Neural cell (in vitro differentiated cells): ENCODE measurements at regions not wholly inside any gene's neighbourhood (a gene's known extent, or its start where the extent isn't known, plus 50 kb on each side); places are given as distances from the start of the nearest gene placed in this dataset.

Experiments used
- H2AFZ ChIP-seq: fragments of 200-600, 300-800 bp; sonication (generic), shearing (Covaris generic); 2 replicates; pipeline ENCODE4 v1.6.0; 2014; ENCODE audit warnings: low read depth, mild to moderate bottlenecking, antibody characterized with exemption, low read length, moderate library complexity
- H3F3A ChIP-seq: fragments of 200-600 bp; shearing (Covaris generic); 2 replicates; pipeline ENCODE4 v1.6.1; 2016; ENCODE audit warnings: mild to moderate bottlenecking, moderate library complexity, mixed read lengths, antibody characterized with exemption, low read length; ENCODE audit not compliant: insufficient read depth, poor library complexity, severe bottlenecking
- H3K27ac ChIP-seq: fragments of 200-600, 300-800 bp; sonication (generic), shearing (Covaris generic); 2 replicates; pipeline ENCODE4 v1.5.1; 2014; ENCODE audit warnings: mild to moderate bottlenecking, low read length, moderate library complexity
- H3K27me3 ChIP-seq: fragments of 300-800, 200-600 bp; sonication (generic), shearing (Covaris generic); 2 replicates; pipeline ENCODE4 v1.6.0; 2014; ENCODE audit warnings: mild to moderate bottlenecking, low read depth, low read length, moderate library complexity; ENCODE audit not compliant: insufficient read depth
- H3K36me3 ChIP-seq: fragments of 300-800, 200-600 bp; sonication (generic), shearing (Covaris generic); 2 replicates; pipeline ENCODE4 v1.5.1; 2014; ENCODE audit warnings: mild to moderate bottlenecking, antibody characterized with exemption, low read length, moderate library complexity; ENCODE audit not compliant: insufficient read depth
- H3K4me2 ChIP-seq: fragments of 300-800, 200-600 bp; sonication (generic), shearing (Covaris generic); 2 replicates; pipeline ENCODE4 v1.6.0; 2014; ENCODE audit warnings: mild to moderate bottlenecking, low read length
- H3K4me3 ChIP-seq: fragments of 300-800, 200-600 bp; sonication (generic), shearing (Covaris generic); 2 replicates; pipeline ENCODE4 v1.5.1; 2014; ENCODE audit warnings: mild to moderate bottlenecking, low read length, moderate library complexity
- H3K79me2 ChIP-seq: fragments of 200-600 bp; shearing (Covaris generic); replicated peaks from 2 replicates; pipeline ENCODE4 v1.6.0; 2014; ENCODE audit warnings: mild to moderate bottlenecking, low read length, moderate library complexity; ENCODE audit not compliant: insufficient read depth
- H3K9ac ChIP-seq: fragments of 300-800, 200-600 bp; sonication (generic), shearing (Covaris generic); 2 replicates; pipeline ENCODE4 v1.6.1; 2016; ENCODE audit warnings: mild to moderate bottlenecking, low read length, mixed read lengths
- H3K9me2 ChIP-seq: fragments of 200-600 bp; shearing (Covaris generic); 2 replicates; pipeline ENCODE4 v1.6.1; 2016; ENCODE audit warnings: mild to moderate bottlenecking, low read length, mixed read lengths; ENCODE audit not compliant: insufficient read depth
- H3K9me3 ChIP-seq: fragments of 200-600, 300-800 bp; sonication (generic), shearing (Covaris generic); 2 replicates; pipeline ENCODE4 v1.6.1; 2016; ENCODE audit warnings: mild to moderate bottlenecking, mixed run types, low read length, moderate library complexity, mixed read lengths
- H4K20me1 ChIP-seq: fragments of 200-600 bp; shearing (Covaris generic); 2 replicates; pipeline ENCODE4 v1.6.1; 2016; ENCODE audit warnings: mild to moderate bottlenecking, mixed run types; ENCODE audit not compliant: insufficient read depth
- CTCF ChIP-seq: fragments of 450-650 bp; IDR thresholded peaks from 2 replicates; pipeline ENCODE4 v1.5.1; 2014; ENCODE audit warnings: antibody characterized with exemption, mild to moderate bottlenecking, moderate library complexity; ENCODE audit not compliant: poor library complexity, severe bottlenecking
- EP300 ChIP-seq: fragments of 450-650 bp; conservative IDR thresholded peaks from 2 replicates; pipeline ENCODE4 v1.6.1; 2014; ENCODE audit warnings: antibody characterized with exemption, mild to moderate bottlenecking, moderate library complexity; ENCODE audit not compliant: poor library complexity, severe bottlenecking
- EZH2 ChIP-seq: fragments of 200-600, 300-800 bp; shearing (Covaris generic), sonication (generic); IDR thresholded peaks from 2 replicates; pipeline ENCODE4 v1.6.1; 2014; ENCODE audit warnings: antibody characterized with exemption, low read length, borderline replicate concordance, mild to moderate bottlenecking; ENCODE audit not compliant: insufficient read depth, poor library complexity, severe bottlenecking
- MXI1 ChIP-seq: fragments of 450-650 bp; conservative IDR thresholded peaks from 2 replicates; pipeline ENCODE4 v1.6.1; 2014; ENCODE audit warnings: antibody characterized with exemption, mild to moderate bottlenecking; ENCODE audit not compliant: poor library complexity, severe bottlenecking
- POLR2AphosphoS5 ChIP-seq: IDR thresholded peaks from 2 replicates; pipeline ENCODE4 v1.6.1; 2012
- RAD21 ChIP-seq: fragments of 450-650 bp; conservative IDR thresholded peaks from 2 replicates; pipeline ENCODE4 v1.6.1; 2014; ENCODE audit warnings: antibody characterized with exemption, mild to moderate bottlenecking, moderate library complexity
- REST ChIP-seq: IDR thresholded peaks from 2 replicates; pipeline ENCODE4 v1.6.1; 2012; ENCODE audit warnings: borderline replicate concordance
- SMC3 ChIP-seq: fragments of 450-650 bp; conservative IDR thresholded peaks from 2 replicates; pipeline ENCODE4 v1.6.1; 2014; ENCODE audit warnings: antibody characterized with exemption, mild to moderate bottlenecking, moderate library complexity; ENCODE audit not compliant: poor library complexity
- TAF1 ChIP-seq: IDR thresholded peaks from 2 replicates; pipeline ENCODE4 v1.6.1; 2012; ENCODE audit warnings: low read depth

GRCh38 chr13:53123536-53123935 lies 94.9 kb downstream of the OLFM4 start:
- H3K4me3 ChIP-seq: no peak overlapping the region
- H3K79me2 ChIP-seq: no peaks in the 10 kb centered on the region
- no peaks in the 10 kb centered on the region for H4K20me1 ChIP-seq

GRCh38 chr13:53124623-53125022 lies 96.0 kb downstream of the OLFM4 start:
- Histone ChIP-seq H3F3A (no peaks in the 10 kb centered on the region), H3K9me3 (no peaks in the 10 kb centered on the region), H3K79me2 (no peaks in the 10 kb centered on the region), H3K27me3 (no peaks in the 10 kb centered on the region), H3K4me2 (no peak overlapping the region), H4K20me1 (no peaks in the 10 kb centered on the region), H3K9ac (no peak overlapping the region), H2AFZ (no peak overlapping the region), H3K9me2 (no peaks in the 10 kb centered on the region), H3K4me3 (no peak overlapping the region), H3K36me3 (no peaks in the 10 kb centered on the region), H3K27ac (no peak overlapping the region)
- TF ChIP-seq POLR2AphosphoS5: peak; percentile 56
- no peak for TF ChIP-seq EZH2
- TF ChIP-seq EP300: peak; percentile 85
- TF ChIP-seq RAD21: no peak
- no peak for TF ChIP-seq SMC3
- no peak for TF ChIP-seq CTCF
- TF ChIP-seq TAF1: no peak
- TF ChIP-seq REST: no peak
- no peak for TF ChIP-seq MXI1

More at GRCh38 chr13:53123536-53123935, 94.9 kb downstream of the OLFM4 start:
- TF ChIP-seq TAF1 (no peak), REST (no peak), RAD21 (no peak), EZH2 (no peak)
- Histone ChIP-seq H3K9me3 (no peaks in the 10 kb centered on the region), H3K9ac (no peak overlapping the region), H3K4me2 (no peak overlapping the region), H3K27me3 (no peaks in the 10 kb centered on the region), H3K36me3 (no peaks in the 10 kb centered on the region), H3K9me2 (no peaks in the 10 kb centered on the region), H3K27ac (no peak overlapping the region), H2AFZ (no peak overlapping the region), H3F3A (no peaks in the 10 kb centered on the region)
